ENCODE measurements at regions not wholly inside any gene's neighbourhood (a gene's known extent, or its start where the extent isn't known, plus 50 kb on each side); places are given as distances from the start of the nearest gene placed in this dataset.

DNA sequence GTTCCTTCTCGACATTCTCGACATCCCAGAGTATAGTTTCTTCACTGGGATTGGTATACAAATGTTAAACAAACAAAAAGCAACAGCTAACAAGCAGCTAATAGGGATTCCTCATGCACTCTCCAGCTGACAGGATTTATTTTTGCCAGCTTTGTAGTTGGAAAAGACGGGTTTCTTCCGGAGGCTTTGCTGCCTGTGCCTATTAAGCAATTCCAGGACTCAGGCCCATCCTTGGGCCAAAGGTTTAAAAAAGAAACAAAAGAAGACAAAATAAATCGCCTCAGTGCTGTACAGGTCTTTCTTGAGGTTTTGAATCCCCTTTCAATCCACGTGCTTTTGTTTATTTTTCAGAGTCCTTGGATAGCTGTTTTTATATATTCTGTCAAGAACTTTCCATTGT is 1414.5 kb upstream of the PCDH9 start:
- H3K9me3 Mint-ChIP-seq, result peaks cover 16% of the 10 kb centered on the region
- H3K4me1 Mint-ChIP-seq (ENCODE audit: low read depth), result no peaks in the 10 kb centered on the region
- no peak overlapping the region for H3K4me3 Mint-ChIP-seq
- intact Hi-C loops (cut with micrococcal nuclease), result no loop called here
- no peak overlapping the region for H3K27ac Mint-ChIP-seq
- no peak for DNase-seq (ENCODE audit: low spot score)
- no peaks in the 10 kb centered on the region for H3K36me3 Mint-ChIP-seq (ENCODE audit: low read depth)
- no peaks in the 10 kb centered on the region for H3K27me3 Mint-ChIP-seq (ENCODE audit: insufficient read depth)

- Mint-ChIP-seq H3K36me3 (ENCODE audit: low read depth) (no peaks in the 10 kb centered on the region), H3K4me1 (ENCODE audit: low read depth) (no peaks in the 10 kb centered on the region), H3K9me3 (peaks cover 3% of the 10 kb centered on the region), H3K27ac (no peak overlapping the region), H3K4me3 (no peak overlapping the region), H3K27me3 (ENCODE audit: insufficient read depth) (no peaks in the 10 kb centered on the region)
- no peak for DNase-seq (ENCODE audit: low spot score)
- intact Hi-C loops (cut with micrococcal nuclease), result no loop called here
Measured at GRCh38 chr13:68636784-68637183, 1406.6 kb upstream of the PCDH9 start.

- intact Hi-C loops (cut with micrococcal nuclease), result no loop called here
- Mint-ChIP-seq H3K36me3 (ENCODE audit: low read depth) (no peaks in the 10 kb centered on the region), H3K4me1 (ENCODE audit: low read depth) (no peaks in the 10 kb centered on the region), H3K4me3 (no peak overlapping the region), H3K27me3 (ENCODE audit: insufficient read depth) (no peaks in the 10 kb centered on the region), H3K9me3 (peaks cover 22% of the 10 kb centered on the region), H3K27ac (no peak overlapping the region)
- DNase-seq (ENCODE audit: low spot score), result no peak
Measured at GRCh38 chr13:68628994-68629393, 1398.9 kb upstream of the PCDH9 start.

DNA sequence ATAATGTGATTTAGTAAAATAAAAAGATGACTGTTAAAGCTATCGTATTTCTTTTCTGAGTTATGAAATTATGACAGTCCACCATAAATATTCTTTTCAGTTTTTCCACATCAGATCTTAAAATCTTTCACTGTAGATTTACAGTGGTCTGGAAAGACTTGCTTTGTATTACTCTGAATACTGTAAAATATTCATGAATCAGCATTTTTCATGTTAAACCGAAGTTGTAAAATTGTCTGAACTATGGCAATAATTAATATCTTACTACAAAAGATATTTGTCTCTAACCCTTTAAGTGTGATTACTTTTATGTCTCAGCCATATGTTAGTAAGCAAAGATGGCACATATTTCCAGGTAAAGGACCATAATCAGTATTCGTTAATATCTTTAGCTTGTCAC is 1397.2 kb upstream of the PCDH9 start:
- Mint-ChIP-seq H3K27me3 (ENCODE audit: insufficient read depth) (no peaks in the 10 kb centered on the region), H3K9me3 (peaks cover 22% of the 10 kb centered on the region), H3K4me3 (no peak overlapping the region), H3K36me3 (ENCODE audit: low read depth) (no peaks in the 10 kb centered on the region), H3K4me1 (ENCODE audit: low read depth) (no peaks in the 10 kb centered on the region), H3K27ac (no peak overlapping the region)
- DNase-seq (ENCODE audit: low spot score), result no peak
- intact Hi-C loops (cut with micrococcal nuclease), result no loop called here

DNA sequence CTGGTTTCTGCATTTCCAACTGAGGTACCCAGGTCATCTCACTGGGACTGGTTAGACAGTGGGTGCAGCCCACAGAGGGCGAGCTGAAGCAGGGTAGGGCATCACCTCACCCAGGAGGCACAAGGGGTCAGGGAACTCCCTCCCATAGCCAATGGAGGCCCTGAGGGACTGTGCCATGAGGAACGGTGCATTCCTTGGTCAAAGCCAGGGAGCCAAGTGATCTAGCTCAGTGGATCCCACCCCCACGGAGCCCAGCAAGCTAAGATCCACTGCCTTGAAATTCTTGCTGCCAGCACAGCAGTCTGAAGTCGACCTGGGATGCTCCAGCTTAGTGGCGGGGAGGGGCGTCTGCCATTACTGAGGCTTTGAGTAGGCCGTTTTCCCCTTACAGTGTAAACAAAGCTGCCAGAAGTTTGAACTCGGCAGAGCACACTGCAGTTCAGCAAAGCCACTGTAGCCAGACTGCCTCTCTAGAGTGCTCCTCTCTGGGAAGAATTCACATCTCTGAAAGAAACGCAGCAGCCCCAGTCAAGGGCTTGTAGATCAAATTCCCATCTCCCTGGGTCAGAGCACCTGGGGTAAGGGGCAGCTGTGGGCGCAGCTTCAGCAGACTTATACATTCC is 1386.6 kb upstream of the PCDH9 start:
- Mint-ChIP-seq H3K27ac (no peak overlapping the region), H3K36me3 (ENCODE audit: low read depth) (no peaks in the 10 kb centered on the region), H3K9me3 (peaks cover 22% of the 10 kb centered on the region), H3K27me3 (ENCODE audit: insufficient read depth) (no peaks in the 10 kb centered on the region), H3K4me1 (ENCODE audit: low read depth) (no peaks in the 10 kb centered on the region), H3K4me3 (no peak overlapping the region)
- intact Hi-C loops (cut with micrococcal nuclease), result no loop called here
- DNase-seq (ENCODE audit: low spot score), result no peak

GRCh38 chr13:68609661-68610060 is 1379.5 kb upstream of the PCDH9 start:
- no peak for DNase-seq (ENCODE audit: low spot score)
- Mint-ChIP-seq H3K9me3 (peaks cover 11% of the 10 kb centered on the region), H3K36me3 (ENCODE audit: low read depth) (no peaks in the 10 kb centered on the region), H3K27ac (no peak overlapping the region), H3K27me3 (ENCODE audit: insufficient read depth) (no peaks in the 10 kb centered on the region), H3K4me1 (ENCODE audit: low read depth) (no peaks in the 10 kb centered on the region), H3K4me3 (no peak overlapping the region)
- intact Hi-C loops (cut with micrococcal nuclease), result no loop called here

DNA sequence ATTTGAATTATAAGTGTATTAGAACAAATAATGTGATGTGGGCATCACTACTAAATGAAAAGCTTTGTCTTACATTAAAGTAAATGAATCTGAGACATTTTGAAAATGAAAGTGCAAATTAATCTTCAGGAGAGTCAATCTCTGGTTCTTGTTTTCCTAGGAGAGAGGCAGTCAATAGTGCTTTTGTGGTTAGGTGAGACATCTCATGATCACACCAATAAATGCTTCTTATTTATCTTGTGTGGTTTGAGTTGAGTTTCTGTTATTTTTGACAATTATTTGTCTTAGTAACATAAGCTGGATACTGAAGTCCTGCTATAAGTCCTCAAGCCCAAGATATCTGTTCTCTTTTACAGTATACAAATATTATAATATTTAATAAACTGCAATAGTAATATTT is 1378.0 kb upstream of the PCDH9 start:
- Mint-ChIP-seq H3K4me3 (no peak overlapping the region), H3K9me3 (peaks cover 8% of the 10 kb centered on the region), H3K36me3 (ENCODE audit: low read depth) (no peaks in the 10 kb centered on the region), H3K27me3 (ENCODE audit: insufficient read depth) (no peaks in the 10 kb centered on the region), H3K27ac (no peak overlapping the region), H3K4me1 (ENCODE audit: low read depth) (no peaks in the 10 kb centered on the region)
- intact Hi-C loops (cut with micrococcal nuclease), result no loop called here
- no peak for DNase-seq (ENCODE audit: low spot score)

DNA sequence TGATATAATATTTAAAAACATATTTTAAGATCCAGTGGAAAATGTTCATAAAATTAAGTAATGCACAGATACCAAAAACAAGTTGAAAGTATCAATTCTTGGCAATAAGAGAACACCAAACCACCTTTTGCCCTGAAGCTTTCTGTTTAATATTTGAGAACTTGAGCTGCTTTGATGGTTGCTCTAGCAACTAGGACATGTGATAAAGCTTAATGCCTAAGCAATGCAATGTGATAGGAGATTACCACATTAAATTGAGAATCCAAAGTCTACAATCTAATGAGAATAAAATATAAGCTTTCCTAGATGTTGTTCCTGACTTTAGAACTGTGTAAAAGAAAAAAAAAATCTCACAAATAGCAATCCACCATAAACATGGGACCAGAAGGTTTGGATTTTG is 1367.5 kb upstream of the PCDH9 start:
- Mint-ChIP-seq H3K9me3 (peaks cover 6% of the 10 kb centered on the region), H3K4me3 (no peak overlapping the region), H3K36me3 (ENCODE audit: low read depth) (no peaks in the 10 kb centered on the region), H3K27me3 (ENCODE audit: insufficient read depth) (no peaks in the 10 kb centered on the region), H3K4me1 (ENCODE audit: low read depth) (no peaks in the 10 kb centered on the region), H3K27ac (no peak overlapping the region)
- intact Hi-C loops (cut with micrococcal nuclease), result no loop called here
- DNase-seq (ENCODE audit: low spot score), result no peak

DNA sequence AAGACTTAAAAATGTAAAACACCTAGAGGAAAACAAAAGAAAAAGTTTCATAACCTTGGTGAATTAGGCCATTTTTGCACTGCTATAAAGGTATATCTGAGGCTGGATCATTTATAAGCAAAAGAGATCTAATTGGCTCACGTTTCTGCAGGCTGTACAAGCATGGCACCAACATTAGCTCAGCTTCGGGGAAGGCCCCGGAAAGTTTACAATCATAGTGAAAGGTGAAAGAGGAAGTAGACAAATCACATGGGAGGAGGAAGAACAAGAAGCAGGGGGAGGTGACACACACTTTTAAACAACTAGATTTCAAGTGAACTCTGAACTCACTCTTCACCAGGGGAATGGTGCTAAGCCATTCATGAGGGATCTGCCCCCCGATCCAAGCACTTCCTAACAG is 1358.5 kb upstream of the PCDH9 start:
- H3K27ac Mint-ChIP-seq, result no peak overlapping the region
- intact Hi-C loops (cut with micrococcal nuclease), result no loop called here
- H3K9me3 Mint-ChIP-seq, result no peaks in the 10 kb centered on the region
- H3K36me3 Mint-ChIP-seq (ENCODE audit: low read depth), result no peaks in the 10 kb centered on the region
- no peaks in the 10 kb centered on the region for H3K4me1 Mint-ChIP-seq (ENCODE audit: low read depth)
- no peaks in the 10 kb centered on the region for H3K27me3 Mint-ChIP-seq (ENCODE audit: insufficient read depth)
- DNase-seq (ENCODE audit: low spot score), result no peak
- no peak overlapping the region for H3K4me3 Mint-ChIP-seq

GRCh38 chr13:68584776-68585175 is 1354.6 kb upstream of the PCDH9 start:
- H3K36me3 Mint-ChIP-seq (ENCODE audit: low read depth), result no peaks in the 10 kb centered on the region
- H3K9me3 Mint-ChIP-seq, result no peaks in the 10 kb centered on the region
- H3K27me3 Mint-ChIP-seq (ENCODE audit: insufficient read depth), result no peaks in the 10 kb centered on the region
- no peak overlapping the region for H3K4me3 Mint-ChIP-seq
- no peaks in the 10 kb centered on the region for H3K4me1 Mint-ChIP-seq (ENCODE audit: low read depth)
- no peak overlapping the region for H3K27ac Mint-ChIP-seq
- intact Hi-C loops (cut with micrococcal nuclease), result no loop called here
- DNase-seq (ENCODE audit: low spot score), result no peak

- peaks cover 25% of the 10 kb centered on the region for H3K9me3 Mint-ChIP-seq
- H3K4me1 Mint-ChIP-seq (ENCODE audit: low read depth), result no peaks in the 10 kb centered on the region
- H3K4me3 Mint-ChIP-seq, result no peak overlapping the region
- intact Hi-C loops (cut with micrococcal nuclease), result no loop called here
- H3K27me3 Mint-ChIP-seq (ENCODE audit: insufficient read depth), result no peaks in the 10 kb centered on the region
- H3K36me3 Mint-ChIP-seq (ENCODE audit: low read depth), result no peaks in the 10 kb centered on the region
- no peak overlapping the region for H3K27ac Mint-ChIP-seq
- no peak for DNase-seq (ENCODE audit: low spot score)
Measured at GRCh38 chr13:68574053-68574452, 1343.9 kb upstream of the PCDH9 start.

GRCh38 chr13:68551701-68552522 is 1321.8 kb upstream of the PCDH9 start:
- intact Hi-C loops (cut with micrococcal nuclease), result no loop called here
- Mint-ChIP-seq H3K4me3 (no peak overlapping the region), H3K4me1 (ENCODE audit: low read depth) (no peaks in the 10 kb centered on the region), H3K9me3 (peaks cover 12% of the 10 kb centered on the region), H3K27me3 (ENCODE audit: insufficient read depth) (no peaks in the 10 kb centered on the region), H3K36me3 (ENCODE audit: low read depth) (no peaks in the 10 kb centered on the region), H3K27ac (no peak overlapping the region)
- DNase-seq (ENCODE audit: low spot score), result no peak

GRCh38 chr13:68550330-68550729 is 1320.2 kb upstream of the PCDH9 start:
- intact Hi-C loops (cut with micrococcal nuclease), result no loop called here
- no peaks in the 10 kb centered on the region for H3K36me3 Mint-ChIP-seq (ENCODE audit: low read depth)
- no peak overlapping the region for H3K4me3 Mint-ChIP-seq
- H3K4me1 Mint-ChIP-seq (ENCODE audit: low read depth), result no peaks in the 10 kb centered on the region
- H3K27me3 Mint-ChIP-seq (ENCODE audit: insufficient read depth), result no peaks in the 10 kb centered on the region
- H3K9me3 Mint-ChIP-seq, result peaks cover 11% of the 10 kb centered on the region
- no peak for DNase-seq (ENCODE audit: low spot score)
- no peak overlapping the region for H3K27ac Mint-ChIP-seq

Measured in activated T-helper 1 cell treated with anti-CD3 and anti-CD28 coated beads, Interleukin-12 subunit alpha, Interleukin-12 subunit beta, Interleukin-2, Interleukin-4 antibody, amounts not matched to agents 30 ng/mL and 10 ng/mL and 1 ng/mL, durations not matched to agents 14 hours and 24 hours and 36 hours (primary cell).